ENCODE measurements at regions not wholly inside any gene's neighbourhood (a gene's known extent, or its start where the extent isn't known, plus 50 kb on each side); places are given as distances from the start of the nearest gene placed in this dataset.

DNA sequence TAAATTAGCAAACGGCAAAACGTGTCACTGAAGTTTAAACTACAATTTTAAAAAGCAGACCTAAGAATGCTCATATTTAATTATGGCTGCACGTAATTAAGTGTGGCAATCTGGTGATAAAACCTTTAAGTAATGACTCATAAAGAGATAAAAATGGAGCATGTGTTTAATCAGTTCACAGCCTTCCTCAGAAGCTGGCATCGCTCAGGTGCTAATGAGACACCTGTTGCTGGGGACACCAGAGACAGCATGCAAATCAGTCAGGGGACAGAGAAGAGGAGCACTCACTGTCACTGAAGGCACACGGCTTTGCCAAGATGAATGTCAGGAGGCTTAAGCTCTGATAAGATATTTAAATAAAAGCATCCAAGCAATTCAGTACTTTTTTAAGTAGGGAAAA lies 840.3 kb downstream of the GALC start:
- no peak for DNase-seq

DNA sequence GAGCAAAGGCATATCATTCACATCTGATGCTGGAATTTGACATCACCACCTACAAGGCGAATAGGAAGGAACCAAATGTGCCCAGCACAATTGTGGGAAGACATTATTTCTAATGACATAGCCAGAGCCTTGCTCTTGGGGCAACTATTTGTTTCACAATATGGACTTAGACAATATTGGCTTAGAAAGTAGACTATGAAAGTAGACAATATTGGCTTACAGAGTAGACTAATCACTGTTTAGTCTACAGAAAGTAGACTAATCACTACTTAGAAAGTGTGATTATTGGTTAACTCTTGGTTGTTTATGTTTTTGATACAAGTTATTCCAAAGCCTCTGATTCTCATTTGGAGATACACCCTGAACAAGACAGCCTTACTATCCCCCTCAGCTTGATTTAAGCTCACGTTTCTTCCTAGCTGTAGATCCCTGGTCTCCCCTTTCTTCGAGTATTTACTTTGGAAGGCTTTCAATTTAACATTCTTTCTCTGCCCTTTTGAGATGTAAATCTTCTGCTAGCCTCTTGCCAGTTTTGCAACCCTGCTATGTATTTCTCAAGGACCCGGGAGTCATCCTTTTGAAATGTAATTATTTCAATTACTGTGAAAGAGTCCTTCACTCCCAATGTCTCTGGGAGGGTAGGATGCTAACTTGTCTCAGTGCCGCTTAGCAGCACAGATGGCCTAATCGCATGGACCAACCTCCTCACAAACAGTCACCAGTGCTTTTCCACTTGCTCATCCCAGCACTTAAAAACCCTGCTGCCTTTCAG lies 843.2 kb downstream of the GALC start:
- DNase-seq, result peak; percentile 5

DNA sequence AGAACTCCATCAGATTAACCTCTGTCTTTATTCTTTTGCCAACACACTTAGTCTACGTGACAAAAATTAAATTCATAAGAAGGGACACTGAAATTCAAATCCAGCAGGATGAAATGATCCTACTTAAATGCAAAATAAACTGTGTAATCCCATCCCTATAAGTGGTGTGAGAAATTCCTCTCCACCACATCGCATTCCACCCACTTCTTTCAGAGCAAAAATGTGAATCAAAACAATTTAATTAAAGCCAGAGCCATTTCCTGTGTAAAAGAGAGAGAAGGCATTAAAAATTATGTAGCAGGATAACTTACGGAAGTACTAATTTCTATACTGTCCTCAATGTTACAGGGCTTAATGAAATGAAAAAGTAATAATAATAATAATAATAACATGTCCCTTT lies 844.3 kb downstream of the GALC start:
- no peak for DNase-seq

DNA sequence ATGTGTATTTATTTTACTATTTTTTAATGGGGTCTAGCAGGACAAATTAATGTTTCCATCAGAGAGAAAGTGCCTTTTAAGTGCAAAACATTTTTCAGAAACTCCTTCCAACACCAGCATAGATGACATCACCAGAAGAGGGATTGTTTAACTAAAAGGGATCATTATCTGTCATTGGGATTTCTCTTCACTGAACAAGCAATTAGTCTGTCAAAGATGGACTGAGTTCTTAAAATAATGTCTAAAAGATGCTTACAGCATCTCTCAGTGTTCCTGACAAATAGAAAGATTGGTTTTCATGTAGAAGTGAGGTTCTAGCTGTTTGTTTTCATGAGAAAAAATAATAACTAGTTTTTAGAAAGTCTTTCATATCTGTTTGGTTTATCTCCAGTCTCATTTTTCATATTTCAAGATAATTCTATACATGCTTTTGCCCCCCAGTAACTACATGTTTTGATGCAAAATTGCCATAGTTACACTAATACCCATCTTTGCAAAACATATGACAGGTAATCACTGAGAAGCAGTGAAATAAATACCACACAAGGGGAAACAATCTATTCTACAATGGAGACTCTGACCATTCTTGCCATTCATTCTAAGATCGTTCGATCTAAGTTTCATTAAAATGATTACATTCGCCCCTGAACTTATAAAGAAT lies 850.3 kb downstream of the GALC start:
- DNase-seq, result no peak

DNA sequence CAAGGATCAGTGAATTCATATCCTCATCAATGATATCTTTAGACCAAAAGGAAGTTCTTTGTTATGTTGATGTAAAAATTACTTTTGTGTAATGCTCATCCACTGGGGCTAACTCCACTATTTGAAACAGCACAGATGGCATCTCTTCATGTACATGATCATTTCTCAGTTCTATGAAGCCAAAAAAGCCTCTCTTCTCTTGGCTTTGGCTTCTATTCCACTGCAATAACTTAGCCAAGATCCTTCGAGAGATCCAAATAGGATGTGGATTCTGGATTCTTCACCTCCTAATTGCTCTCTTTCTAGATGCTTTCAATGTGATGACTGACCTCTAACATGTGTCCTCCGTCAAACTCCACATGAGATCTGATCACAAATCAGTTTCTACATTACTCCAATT lies 851.2 kb downstream of the GALC start:
- no peak for DNase-seq

DNA sequence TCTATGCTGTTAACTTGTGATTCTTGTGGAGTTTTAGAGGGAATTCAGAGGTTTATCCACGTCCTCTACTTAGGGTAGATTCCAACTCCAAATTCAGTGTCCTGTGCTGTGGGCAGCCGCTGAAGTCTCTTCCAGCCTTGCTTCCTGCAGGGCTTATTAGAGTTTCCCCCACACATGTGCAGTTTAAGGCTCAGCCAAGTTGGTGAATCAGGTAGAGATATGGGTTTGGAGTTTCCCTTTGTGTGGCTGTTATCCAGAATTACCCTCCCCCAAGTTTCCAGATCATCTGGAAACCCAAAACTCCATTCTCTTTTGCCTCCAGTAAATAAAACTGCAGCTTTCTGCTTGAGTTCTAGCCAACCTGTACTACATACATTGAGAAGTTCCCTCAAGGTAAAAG lies 853.7 kb downstream of the GALC start:
- no peak for DNase-seq

DNA sequence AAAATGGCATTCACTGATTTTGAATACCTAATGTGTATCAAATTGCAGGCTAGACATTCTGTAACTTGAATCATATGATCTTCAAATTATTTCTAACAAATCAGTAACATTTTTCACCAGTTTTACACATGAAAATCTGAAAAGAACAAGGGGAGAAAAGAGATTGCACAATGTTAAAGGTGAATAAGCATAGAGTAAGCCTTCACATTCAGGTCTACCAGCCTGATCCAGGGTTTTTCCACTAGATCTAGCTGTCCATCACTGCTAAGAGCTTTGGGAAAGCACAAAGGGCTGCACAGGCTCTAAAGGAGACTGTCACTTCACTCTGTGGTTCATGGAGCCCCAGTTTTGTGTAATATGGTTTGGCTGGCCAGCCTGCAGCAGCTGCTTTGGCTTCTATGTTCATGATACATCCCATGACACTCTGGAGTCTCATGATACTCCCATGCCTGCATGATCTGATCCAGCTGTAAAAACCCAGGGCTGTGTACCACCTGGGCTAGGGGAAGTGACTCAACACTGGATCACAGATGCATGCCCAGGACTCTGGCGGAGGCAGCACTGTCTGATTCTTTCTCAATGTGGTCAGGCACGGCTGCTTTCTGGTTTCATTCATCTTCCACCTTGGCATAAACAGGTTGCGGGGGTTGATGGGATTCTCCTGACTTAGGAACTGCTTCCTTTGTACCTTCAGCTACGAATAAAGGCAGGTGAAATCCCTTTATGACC lies 859.7 kb downstream of the GALC start:
- DNase-seq, result peak; percentile 47

DNA sequence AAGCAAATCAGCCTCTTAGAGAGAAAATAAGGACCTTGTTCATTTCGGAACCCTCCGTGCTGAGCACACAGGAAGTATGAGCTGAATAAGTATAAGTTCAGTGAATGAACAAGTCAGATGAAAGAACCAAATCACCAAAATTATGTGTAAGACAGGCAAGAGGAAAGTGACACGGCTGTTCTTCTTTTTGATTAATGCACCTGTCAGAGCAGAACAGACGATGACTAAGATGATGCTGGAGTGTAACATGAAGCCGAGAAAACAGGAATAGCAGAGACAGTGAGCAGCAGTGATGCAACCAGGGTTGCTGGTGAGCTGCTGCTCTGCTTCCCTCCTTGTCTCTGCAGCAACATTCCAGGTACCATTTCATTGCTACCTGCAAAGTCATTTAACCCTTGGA lies 861.1 kb downstream of the GALC start:
- DNase-seq, result no peak

DNA sequence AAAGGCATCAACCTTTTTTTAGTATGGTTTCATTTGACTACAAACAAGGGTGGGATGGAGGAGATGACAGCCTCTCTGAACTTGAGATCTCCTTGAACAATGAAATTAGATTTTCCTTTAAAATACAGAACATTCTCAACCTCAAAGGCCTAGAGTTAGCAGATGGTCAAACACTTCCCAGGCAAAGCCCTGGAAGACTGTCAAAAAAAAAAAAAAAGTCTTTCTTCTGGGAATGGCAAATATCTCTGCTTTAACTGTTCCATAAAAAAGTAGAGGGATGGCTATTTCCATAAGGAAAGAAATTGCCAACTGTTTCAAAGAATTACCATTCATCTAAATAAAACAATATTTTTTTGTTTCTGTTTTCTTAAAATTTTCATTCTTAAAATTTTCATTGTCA lies 870.8 kb downstream of the GALC start:
- DNase-seq, result no peak

DNA sequence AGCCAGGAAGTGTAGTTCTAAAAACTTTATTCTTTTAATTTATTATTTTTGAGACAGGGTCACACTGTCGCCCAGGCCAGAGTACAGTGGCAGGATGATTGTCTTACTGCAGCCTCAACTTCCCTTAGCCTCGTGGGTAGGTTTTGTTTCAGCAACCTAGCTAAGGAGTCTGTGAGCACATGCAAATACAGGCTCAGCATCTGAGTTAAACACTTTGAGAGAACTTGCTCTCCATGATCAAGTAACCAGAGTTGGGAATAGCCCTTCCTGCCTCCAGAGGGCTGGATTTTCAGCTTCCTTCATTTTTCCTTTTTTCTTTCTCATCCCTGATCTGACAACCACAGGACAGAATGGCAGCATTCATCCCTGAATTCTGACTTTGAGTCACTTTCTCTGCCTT lies 871.3 kb downstream of the GALC start:
- no peak for DNase-seq

DNA sequence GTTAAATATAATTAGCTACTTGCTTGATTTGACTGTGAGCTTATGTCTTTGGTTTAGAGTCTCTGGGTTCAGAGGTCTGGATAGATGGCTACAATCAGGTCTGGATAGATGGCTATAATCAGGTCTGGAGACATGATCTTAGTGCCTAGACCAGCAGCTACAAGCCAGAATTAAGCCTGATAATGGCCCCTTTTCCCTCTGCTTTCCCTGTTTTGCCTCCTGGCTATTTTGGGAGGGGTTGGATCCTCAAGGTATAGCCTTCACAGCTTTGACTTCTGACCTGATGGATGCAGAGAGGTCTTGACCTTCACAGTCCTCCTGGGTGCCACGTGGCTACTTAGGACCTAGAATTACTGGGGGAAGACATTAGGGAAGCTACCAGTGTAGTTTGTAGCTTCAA lies 877.7 kb downstream of the GALC start:
- DNase-seq, result no peak

DNA sequence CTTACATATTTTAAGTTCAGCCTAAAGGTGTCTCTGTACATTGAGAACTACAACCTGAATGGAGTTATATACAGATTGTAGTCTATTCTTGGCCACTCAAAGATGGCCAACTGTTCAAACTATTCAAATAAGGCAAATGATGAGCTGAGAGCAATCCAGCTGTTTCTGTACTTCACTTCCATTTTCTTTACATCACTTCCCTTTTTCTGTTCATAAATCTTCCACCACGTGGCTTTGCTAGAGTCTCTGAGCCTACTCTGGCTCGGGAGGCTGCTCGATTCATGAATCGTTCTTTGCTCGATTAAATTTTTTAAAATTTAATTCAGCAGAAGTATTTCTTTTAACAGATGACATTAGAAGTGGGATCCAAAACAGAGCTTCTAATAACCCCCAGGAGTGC lies 879.7 kb downstream of the GALC start:
- no peak for DNase-seq

DNA sequence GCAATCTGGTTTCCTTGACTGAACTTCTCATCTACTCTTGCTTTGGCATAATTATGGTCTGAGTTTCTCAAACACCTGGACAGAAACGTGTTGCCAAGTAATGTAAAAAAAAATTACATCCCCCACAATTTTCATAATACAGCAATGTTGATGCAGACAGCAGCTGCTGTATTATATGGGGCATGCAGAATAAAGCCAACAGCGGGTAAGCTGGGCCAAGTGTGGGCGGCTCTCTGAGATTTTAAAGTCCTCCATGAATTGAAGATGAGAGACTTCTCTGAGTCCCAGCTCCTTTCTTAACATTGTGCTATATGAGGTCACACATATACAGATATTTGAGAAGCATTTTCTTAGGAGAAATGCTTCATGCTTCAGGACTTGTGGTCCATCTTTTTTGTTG lies 881.2 kb downstream of the GALC start:
- DNase-seq, result no peak

DNA sequence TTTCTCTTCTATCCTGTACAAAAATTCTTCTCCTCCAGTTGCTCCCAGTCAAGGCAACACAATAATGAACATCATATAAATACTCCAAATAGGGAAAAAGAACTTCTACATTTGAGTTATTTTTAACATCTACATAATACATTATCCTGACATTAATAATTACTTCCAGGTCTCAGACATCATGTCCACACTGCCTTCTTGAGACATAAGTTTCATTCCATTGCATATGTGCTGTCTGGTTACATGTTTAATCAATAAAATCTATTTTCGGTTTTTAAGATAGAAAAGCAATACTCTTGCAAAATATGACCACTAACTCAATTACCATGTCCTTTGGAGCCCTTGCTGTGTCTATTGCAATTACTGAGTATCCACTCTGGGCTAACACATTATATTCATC lies 881.9 kb downstream of the GALC start:
- no peak for DNase-seq

DNA sequence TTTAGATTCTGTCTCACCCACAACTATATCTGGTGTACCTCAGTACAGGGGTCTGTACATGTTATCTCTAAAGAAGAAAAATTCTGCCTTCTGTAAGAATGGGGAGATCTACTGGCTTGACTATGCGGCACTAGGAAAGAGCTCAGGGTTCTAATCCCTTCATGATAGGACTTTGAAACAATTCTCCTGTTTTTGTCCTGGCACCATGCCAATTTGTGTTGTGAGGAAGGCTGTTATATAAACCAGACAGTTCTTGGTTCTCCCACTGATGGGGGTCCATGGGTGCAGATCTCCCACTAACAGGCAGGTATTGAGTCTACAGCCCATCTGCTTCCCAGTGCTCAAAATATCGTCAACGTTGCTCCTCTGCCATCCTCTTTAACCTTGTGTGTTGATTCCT lies 883.7 kb downstream of the GALC start:
- DNase-seq, result no peak

DNA sequence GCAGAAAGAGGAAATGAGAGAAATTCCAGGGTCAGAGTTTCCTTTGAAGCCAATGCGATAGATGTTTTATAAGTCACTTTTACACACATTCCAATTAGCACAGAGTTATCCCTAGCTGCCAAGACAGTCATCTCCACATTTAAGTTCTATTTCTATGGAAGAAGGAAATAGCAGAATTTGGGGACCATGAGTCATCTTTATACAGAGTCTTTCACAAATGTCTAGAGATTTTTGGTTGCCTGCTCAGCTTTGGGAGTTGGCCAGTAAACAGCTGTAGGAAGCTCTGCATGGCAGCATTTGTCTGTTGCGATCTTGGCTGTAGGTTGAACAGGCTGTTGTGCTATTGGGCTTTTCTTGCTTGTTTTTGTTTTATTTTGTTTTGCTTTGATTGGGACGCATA lies 884.3 kb downstream of the GALC start:
- no peak for DNase-seq

DNA sequence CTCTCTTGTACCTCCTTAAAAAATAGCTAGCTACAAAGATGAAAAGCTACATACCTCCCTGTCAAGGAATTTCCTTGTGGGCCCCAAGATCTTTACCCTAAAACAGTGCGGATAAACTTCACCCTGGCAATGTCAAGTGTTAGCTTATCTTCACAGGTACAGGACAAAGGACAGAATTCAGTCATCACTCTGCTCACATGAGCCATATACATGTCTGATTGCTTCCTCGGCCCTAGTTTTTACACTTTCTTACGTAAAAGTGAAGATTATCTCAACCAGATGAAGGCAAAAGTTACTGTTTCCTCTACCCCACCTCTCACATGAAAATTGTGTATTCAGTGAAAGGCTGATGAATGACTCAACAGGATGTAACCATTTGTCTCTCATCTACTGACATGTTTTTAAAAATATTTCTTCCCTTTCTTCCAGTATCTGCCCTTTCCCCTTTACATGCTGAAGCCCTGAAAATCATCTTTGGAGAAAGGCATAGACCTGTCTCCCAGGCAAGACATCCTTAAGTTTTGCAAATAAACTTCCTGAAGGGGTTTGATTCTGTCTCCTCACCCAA lies 890.1 kb downstream of the GALC start:
- DNase-seq, result no peak

DNA sequence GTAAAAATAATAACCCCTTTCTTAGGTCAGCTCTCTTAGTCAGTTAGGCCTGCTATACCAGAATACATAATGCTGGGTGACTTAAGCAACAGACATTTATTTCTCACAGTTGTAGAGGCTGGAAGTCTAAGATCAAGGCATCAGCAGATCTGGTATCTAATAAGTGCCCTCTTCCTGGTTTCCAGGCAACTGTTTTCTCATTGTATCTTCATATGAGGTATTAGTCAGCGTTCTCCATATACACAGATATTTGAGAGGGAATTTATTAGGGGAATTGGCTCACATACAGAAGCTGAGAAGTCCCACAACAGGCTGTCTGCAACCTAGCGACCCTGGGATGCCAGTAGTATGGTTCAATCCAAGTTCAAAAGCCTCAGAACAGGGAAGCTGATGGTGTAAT lies 896.0 kb downstream of the GALC start:
- no peak for DNase-seq

DNA sequence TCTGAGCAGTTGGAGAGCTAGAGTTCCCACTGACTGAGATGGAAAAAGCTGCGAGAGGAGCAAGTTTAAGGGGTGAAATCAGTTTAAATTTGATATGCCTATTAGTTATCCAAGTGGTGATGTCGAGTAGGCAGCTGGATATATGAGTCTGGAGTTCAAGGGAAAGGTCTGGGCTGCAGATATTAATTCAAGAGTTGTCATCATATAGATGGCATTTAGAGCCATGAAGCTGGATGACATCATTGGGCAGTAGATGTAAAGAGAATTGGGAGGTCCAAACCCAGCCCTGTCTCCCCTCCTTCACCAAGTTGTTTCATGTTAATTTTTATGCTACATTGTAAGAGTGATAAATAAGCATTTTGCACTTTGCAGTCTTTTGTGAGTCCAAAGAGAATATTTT lies 898.1 kb downstream of the GALC start:
- no peak for DNase-seq

DNA sequence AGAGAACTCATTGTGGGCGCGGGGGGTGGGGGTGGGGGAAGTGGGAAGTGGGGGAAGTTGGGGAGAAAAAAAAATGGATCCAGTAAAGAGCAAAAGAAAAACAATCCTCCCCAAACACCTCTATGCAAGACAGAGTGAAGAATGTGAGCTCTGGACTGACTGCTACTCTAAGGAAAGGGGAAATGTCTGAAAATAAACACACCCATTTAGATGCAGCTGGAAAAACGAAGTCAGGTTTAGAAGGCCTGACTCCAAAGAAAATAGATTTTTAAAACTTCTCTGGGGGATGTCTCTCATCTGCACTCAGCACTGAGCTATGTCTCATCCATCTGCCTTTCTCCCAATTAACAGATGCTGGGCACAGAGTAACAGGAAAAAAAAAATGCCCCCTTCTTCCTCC lies 904.4 kb downstream of the GALC start:
- no peak for DNase-seq

DNA sequence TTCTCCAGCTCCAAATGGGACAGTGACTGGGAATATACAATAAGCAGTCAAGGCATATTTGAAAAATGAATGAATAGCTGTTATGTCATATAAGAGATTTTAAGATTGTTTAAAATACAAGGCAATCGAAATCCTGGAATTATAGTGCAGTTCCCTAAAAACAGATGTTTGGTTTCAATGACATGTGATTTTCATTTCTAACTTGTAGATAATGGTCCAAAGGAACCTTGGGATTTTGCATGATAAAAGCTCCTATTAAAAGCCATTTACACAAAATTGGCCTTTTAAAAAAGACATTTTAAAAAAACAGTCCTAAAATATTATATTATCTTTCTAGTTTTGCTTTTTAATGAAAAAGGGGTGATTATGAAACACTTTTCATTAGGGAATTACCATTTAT lies 905.1 kb downstream of the GALC start:
- DNase-seq, result no peak

DNA sequence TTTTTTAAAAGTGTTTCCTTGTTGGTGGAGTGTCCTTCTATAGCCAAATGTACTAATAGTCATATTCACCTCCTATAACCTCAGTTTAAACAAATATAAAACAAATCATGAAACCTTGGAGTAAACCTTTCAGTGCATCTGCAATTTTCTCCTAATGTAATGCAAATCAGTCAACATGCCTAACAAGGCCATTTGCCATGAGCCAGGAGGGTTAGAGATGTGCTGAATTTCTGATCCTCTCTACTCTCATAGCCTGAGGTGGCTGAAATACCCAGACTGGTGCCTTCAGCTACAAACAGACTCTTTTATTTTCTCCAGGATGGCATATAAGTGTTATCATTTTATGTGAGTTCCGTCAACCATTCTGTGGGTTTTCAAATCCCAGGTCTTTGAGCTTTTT lies 908.1 kb downstream of the GALC start:
- no peak for DNase-seq

DNA sequence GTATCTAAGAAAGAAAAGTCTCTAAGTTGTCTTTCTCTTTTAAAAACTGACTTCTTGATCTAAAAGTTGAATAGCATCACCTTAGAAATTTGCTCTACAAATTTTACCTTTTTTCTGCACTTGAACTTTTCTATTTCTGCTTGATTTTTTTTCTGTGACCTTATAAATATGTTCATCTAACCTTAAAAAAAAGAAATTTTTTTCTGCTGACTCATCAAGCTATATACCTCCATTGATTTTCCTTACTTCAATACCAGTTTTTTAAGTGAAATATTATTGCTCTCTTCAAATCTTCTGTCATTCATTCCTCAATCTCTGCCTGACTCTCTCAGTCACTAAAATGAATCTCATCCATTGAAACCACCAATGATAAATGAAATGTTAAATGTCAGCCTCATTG lies 910.1 kb downstream of the GALC start:
- no peak for DNase-seq

DNA sequence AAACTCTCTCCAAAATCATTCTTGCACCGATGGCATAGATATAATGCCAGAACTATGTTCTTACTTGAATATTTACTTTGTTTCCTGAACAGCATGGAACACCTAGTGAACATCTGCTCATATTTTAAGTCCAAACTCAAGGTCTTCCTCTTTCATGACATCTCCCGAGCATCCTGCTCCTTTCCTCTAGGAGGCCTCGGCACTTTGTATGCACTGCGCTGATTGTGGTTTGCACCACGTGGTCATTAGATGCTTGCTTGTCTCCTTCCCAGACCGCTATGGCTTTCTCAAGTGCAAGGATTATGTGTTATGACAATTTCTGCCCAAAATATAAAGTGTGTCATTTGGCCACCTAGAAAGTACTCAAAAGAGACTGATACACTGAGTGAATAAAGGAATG lies 912.0 kb downstream of the GALC start:
- DNase-seq, result no peak

All from T1000 (cell line).